ENCODE measurements at regions not wholly inside any gene's neighbourhood (a gene's known extent, or its start where the extent isn't known, plus 50 kb on each side); places are given as distances from the start of the nearest gene placed in this dataset.
"Not testable (repeated sequence)": the region's sequence is repeated elsewhere in the genome, so short reads cannot be mapped to it uniquely, and the experiment has no call there.

GRCh38 chr3:117809186-117810081 lies 1099.9 kb downstream of the TUSC7 start:
- no peak for DNase-seq

GRCh38 chr3:117811786-117812185 lies 1102.2 kb downstream of the TUSC7 start:
- DNase-seq: no peak

GRCh38 chr3:117814975-117815374 lies 1105.4 kb downstream of the TUSC7 start:
- DNase-seq: no peak

DNA sequence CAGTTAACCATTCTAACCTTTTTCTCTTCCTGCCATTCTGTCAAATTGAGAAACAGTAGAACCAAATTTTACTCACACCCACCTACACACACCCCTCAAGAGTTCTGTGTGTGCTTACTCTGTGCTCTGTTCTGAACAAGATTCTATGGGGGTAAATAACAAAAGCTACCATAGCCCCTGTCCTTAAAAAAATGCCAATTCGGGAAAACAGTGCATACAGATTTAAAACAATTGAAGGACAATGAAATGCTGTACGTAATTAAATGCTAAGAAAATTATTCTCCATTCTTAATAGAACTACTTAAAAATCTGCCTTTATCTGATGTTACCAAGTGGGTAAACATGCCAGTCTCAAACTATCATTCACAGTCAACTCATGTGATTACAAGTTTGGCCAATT lies 1107.5 kb downstream of the TUSC7 start:
- DNase-seq: no peak

DNA sequence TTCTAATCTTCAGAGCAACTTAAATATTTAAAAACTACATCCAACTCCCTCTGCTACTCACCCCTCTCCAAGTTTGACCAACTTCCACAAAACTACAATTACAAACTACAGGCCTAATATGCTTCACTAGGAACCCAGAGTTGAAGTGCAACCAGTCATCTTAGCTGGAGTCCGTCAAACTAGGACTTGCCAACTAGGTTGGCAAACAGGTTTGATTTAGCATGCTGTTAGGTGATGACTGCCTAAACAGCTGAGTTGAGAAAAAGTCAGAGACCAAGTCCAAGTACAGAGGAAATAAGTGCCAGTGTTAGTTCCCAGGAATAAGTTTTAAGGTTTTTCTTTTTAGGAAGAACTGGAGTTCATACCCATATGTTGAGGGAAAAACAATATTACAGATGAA lies 1109.0 kb downstream of the TUSC7 start:
- DNase-seq: no peak

GRCh38 chr3:117820658-117821299 lies 1111.2 kb downstream of the TUSC7 start:
- no peak for DNase-seq

- DNase-seq: no peak
Measured at GRCh38 chr3:117822416-117822815, 1112.8 kb downstream of the TUSC7 start.

DNA sequence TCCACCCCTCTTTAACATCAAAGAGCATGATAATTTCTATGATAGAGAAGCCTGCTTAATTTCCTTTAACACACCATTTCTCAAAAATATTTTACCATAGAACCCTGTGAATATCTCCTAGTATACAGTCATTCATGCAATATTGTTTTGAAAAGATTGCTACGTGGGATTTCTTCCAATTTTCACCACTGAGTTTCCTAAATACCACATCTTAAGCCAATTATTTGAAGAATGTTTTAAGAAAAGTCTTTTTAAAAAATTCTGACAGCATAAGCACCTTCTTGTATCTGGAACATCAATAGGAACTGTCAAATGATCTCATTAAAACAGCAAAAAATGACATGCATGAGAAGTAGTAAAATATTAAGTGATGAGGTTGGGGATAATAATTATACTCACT lies 1126.7 kb downstream of the TUSC7 start:
- DNase-seq: no peak

- no peak for DNase-seq
Measured at GRCh38 chr3:117837391-117837790, 1127.8 kb downstream of the TUSC7 start.

DNA sequence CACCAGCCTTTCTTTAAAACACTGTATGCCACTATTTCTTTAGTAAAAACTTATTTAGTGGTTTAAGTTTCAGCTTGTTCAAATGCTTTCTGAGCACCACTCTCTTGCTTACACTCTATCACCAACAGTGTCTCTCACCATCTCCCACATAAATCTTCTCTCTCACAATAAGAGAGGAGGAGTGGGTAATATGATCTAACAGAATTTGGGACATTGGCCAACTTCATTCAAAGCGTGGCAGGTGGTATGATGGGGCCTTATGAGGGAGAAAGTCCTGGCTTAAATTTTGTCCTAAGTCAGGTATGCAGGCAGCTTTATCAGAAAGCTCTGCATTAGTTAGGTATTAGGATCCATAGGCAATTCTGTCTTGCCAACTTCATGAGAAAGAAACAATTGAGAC lies 1132.5 kb downstream of the TUSC7 start:
- DNase-seq: peak; percentile 59

GRCh38 chr3:117843356-117843755 lies 1133.8 kb downstream of the TUSC7 start:
- no peak for DNase-seq

DNA sequence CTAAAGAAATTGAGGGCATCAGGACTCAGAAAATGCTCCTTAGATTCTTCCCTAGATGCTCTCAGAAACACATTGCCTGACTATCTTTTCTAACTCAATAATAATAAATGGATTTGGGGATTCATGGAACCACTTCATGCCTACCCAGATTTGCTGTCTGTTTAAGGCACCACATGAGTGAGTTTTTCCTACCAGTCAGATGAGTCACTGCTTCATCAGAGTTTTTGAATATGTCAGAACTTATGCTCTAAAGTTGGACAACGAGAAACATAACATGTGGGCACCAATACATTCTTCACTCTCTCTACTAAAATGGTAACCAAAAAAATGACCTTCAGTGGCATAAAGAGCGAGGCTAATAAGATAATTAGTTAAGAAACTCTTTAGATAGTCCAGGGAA lies 1135.1 kb downstream of the TUSC7 start:
- no peak for DNase-seq

DNA sequence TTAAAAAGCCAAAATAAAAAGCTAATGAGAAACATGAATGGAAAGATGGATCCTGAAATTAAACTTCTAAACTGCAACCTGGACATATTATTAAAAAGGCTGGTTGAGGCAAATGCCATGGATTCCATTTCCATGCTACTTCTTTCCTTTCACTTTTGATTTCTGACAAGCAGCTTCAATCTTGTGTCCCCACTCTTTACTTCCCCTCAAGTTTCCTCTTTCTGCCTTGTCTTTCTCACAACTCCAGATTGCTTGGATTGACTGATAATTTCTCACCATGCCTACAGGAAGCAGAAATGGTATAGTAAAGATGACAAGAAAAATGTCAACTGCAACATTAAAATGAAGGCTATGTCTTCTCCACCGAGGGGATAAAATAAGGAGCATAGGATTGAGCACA lies 1136.7 kb downstream of the TUSC7 start:
- DNase-seq: no peak

- no peak for DNase-seq
Measured at GRCh38 chr3:117848606-117849005, 1139.0 kb downstream of the TUSC7 start.

GRCh38 chr3:117853923-117854668 lies 1144.5 kb downstream of the TUSC7 start:
- DNase-seq: no peak

- no peak for DNase-seq
Measured at GRCh38 chr3:117856354-117856753, 1146.8 kb downstream of the TUSC7 start.

- no peak for DNase-seq
Measured at GRCh38 chr3:117863146-117863545, 1153.6 kb downstream of the TUSC7 start.

DNA sequence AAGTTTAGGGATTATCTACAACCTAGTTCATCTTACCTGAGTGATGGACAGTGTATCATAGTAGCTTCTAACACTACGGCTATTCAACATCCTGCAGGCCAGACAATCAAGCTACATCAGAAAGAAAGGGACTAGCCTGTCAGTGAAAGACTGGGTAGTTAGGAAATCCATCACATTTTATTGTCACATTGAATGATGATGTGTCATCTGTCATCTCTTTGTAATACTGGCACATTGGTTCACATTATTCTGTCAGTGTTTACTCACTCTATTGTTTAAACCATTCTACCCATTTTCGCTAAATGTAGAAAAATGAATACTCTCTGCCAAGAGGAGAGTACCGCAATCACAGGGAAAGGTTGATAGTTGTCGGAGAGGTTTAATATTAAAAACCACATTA lies 1155.8 kb downstream of the TUSC7 start:
- DNase-seq: no peak

- no peak for DNase-seq
Measured at GRCh38 chr3:117868766-117869165, 1159.2 kb downstream of the TUSC7 start.

DNA sequence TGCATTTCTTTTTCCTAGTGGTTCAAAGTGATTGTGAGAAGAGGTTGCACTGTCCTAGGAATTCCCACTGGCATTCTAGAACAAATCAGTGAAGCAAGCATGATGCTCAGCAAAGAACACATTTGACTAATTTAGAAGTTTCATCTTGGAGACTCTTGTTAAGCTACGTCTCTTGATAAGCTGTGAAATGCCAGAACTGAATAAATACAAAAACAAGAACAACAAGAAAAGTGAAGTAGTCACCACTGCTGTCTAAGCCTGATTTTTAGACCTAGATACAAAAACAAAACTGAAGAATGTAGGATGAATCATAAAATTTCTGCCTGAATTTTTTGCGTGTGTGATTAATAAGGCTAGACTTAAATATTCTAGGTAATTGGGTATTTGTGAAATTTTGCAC lies 1162.4 kb downstream of the TUSC7 start:
- no peak for DNase-seq

GRCh38 chr3:117872594-117873248 lies 1161.9 kb downstream of the IGSF11 start:
- DNase-seq: not testable (repeated sequence)

GRCh38 chr3:117873249-117873600 lies 1161.4 kb downstream of the IGSF11 start:
- no peak for DNase-seq

DNA sequence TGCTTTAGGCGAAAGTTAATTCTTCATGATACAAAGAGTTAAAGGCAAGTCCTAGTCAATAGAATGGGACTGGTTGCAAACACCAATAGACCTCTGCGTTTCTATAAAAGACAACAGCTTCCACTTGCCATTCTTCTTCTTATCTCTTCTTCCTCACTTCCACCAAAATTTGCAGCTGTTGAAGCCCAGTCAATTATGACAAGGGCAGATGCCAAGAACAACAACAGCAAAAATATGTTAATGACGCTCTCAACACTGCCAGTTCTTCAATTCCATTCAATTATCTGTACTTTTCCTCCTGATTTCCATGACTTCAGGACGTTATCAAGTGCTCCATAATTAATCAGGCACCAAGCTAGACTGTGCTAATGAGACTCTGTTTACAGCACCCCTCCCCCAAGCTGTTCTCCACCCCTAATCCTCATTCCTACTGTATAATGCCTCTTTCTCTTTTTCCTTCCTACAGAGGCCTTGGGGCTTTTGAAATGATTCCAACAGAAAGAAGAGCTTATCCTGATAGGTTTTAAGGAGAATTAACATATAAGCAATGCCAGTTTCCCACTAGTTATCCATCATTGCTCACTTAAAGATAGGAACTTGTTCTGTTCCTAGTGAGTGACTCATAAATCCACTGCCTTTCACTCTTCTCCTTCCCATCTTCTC lies 1160.5 kb downstream of the IGSF11 start:
- no peak for DNase-seq
